Mesenchymal stem cell (in vitro differentiated cells and primary cell): ENCODE measurements at regions not wholly inside any gene's neighbourhood (a gene's known extent, or its start where the extent isn't known, plus 50 kb on each side); places are given as distances from the start of the nearest gene placed in this dataset.
A peak's percentile ranks its signal among the peaks of the same experiment; 100 is the strongest.

ENCODE experiments used
- DNase-seq: peaks from one replicate; pipeline ENCODE4 v3.0.0-alpha.2; 2013
- H2AFZ ChIP-seq: one replicate; pipeline ENCODE4 v1.6.1; 2013; ENCODE audit warnings: low read depth, mild to moderate bottlenecking, control low read depth, inconsistent platforms, low read length, moderate library complexity
- H2AK5ac ChIP-seq: 2 replicates; pipeline ENCODE4 v1.6.1; 2013; ENCODE audit warnings: low read length, moderate library complexity, mild to moderate bottlenecking, inconsistent platforms; ENCODE audit not compliant: severe bottlenecking
- H2BK120ac ChIP-seq: one replicate; pipeline ENCODE4 v1.6.1; 2013; ENCODE audit warnings: low read depth, mild to moderate bottlenecking, inconsistent platforms, low read length, moderate library complexity
- H2BK12ac ChIP-seq, 2 experiments: one replicate each; pipeline ENCODE4 v1.6.1; 2013; ENCODE audit warnings: inconsistent platforms in 2 of 2, low read length in 2 of 2, mild to moderate bottlenecking in 2 of 2, moderate library complexity in 2 of 2, control low read depth in 1 of 2
- H2BK15ac ChIP-seq: one replicate; pipeline ENCODE4 v1.6.1; 2013; ENCODE audit warnings: mild to moderate bottlenecking, low read depth, inconsistent platforms; ENCODE audit not compliant: poor library complexity, severe bottlenecking
- H2BK5ac ChIP-seq: 2 replicates; pipeline ENCODE4 v1.6.1; 2013; ENCODE audit warnings: low read depth, mild to moderate bottlenecking, low read length, control low read depth, inconsistent platforms; ENCODE audit not compliant: poor library complexity, severe bottlenecking
- H3K14ac ChIP-seq, 2 experiments: one replicate each; pipeline ENCODE4 v1.6.1; 2013; ENCODE audit warnings: inconsistent platforms in 2 of 2, low read length in 2 of 2, control low read depth in 1 of 2, mild to moderate bottlenecking in 1 of 2, moderate library complexity in 1 of 2
- H3K18ac ChIP-seq, 2 experiments: one replicate each; pipeline ENCODE4 v1.6.1; 2013; ENCODE audit warnings: inconsistent platforms in 2 of 2, low read length in 2 of 2, control low read depth in 1 of 2, low read depth in 1 of 2, mild to moderate bottlenecking in 1 of 2
- H3K23ac ChIP-seq, 2 experiments: one replicate each; pipeline ENCODE4 v1.6.1; 2013; ENCODE audit warnings: inconsistent platforms in 2 of 2, low read length in 2 of 2, mild to moderate bottlenecking in 2 of 2, moderate library complexity in 2 of 2, control low read depth in 1 of 2
- H3K27ac ChIP-seq: 2 replicates; pipeline ENCODE4 v1.5.1; 2013; ENCODE audit warnings: mild to moderate bottlenecking, moderate library complexity, low read length, control low read depth, inconsistent platforms; ENCODE audit not compliant: poor library complexity, severe bottlenecking
- H3K27me3 ChIP-seq, 2 experiments: 2 replicates each; pipeline versions ENCODE4 v1.6.1 to v1.7.0; 2013; ENCODE audit warnings: low read length in 2 of 2, mild to moderate bottlenecking in 2 of 2, moderate library complexity in 2 of 2, control low read depth in 1 of 2, inconsistent platforms in 1 of 2; ENCODE audit not compliant: control insufficient read depth in 1 of 2, insufficient read depth in 1 of 2
- H3K36me3 ChIP-seq, 2 experiments: 2 replicates each; pipeline versions ENCODE4 v1.6.1 to v1.7.0; 2013; ENCODE audit warnings: low read length in 2 of 2, control low read depth in 1 of 2, inconsistent platforms in 1 of 2, low read depth in 1 of 2, mild to moderate bottlenecking in 1 of 2; ENCODE audit not compliant: insufficient read depth in 2 of 2, control insufficient read depth in 1 of 2
- H3K4ac ChIP-seq, 2 experiments: one replicate each; pipeline ENCODE4 v1.6.1; 2013; ENCODE audit warnings: inconsistent platforms in 2 of 2, low read length in 2 of 2, mild to moderate bottlenecking in 2 of 2, moderate library complexity in 2 of 2, control low read depth in 1 of 2, low read depth in 1 of 2
- H3K4me1 ChIP-seq: 2 replicates; pipeline ENCODE4 v1.6.1; 2013; ENCODE audit warnings: low read depth, low read length, control low read depth; ENCODE audit not compliant: control insufficient read depth, insufficient read depth
- H3K4me2 ChIP-seq: 2 replicates; pipeline ENCODE4 v1.6.1; 2013; ENCODE audit warnings: low read length, mild to moderate bottlenecking, inconsistent platforms; ENCODE audit not compliant: poor library complexity, severe bottlenecking
- H3K4me3 ChIP-seq, 2 experiments: 2 replicates each; pipeline versions ENCODE4 v1.5.1 to v1.7.0; 2013; ENCODE audit warnings: low read length in 2 of 2, mild to moderate bottlenecking in 2 of 2, control low read depth in 1 of 2, low read depth in 1 of 2; ENCODE audit not compliant: insufficient read depth in 1 of 2
- H3K79me1 ChIP-seq: replicated peaks from 2 replicates; pipeline ENCODE4 v1.6.1; 2013; ENCODE audit warnings: mild to moderate bottlenecking, control low read depth, low read length, inconsistent platforms; ENCODE audit not compliant: poor library complexity, severe bottlenecking
- H3K9ac ChIP-seq: 2 replicates; pipeline ENCODE4 v1.7.0; 2013; ENCODE audit warnings: mild to moderate bottlenecking, low read length, moderate library complexity
- H3K9me3 ChIP-seq: 2 replicates; pipeline ENCODE4 v1.7.0; 2013; ENCODE audit warnings: mild to moderate bottlenecking, low read length; ENCODE audit not compliant: control insufficient read depth
- H4K8ac ChIP-seq: one replicate; pipeline ENCODE4 v1.6.1; 2013; ENCODE audit warnings: inconsistent platforms, mild to moderate bottlenecking, low read length, moderate library complexity
- H4K91ac ChIP-seq: one replicate; pipeline ENCODE4 v1.6.1; 2013; ENCODE audit warnings: mild to moderate bottlenecking, low read length, inconsistent platforms
- WGBS: methylation state at CpG from one replicate; pipeline ENCODE4 v1.1.7; 2013; ENCODE audit warnings: mixed read lengths; 5-methylcytosine and 5-hydroxymethylcytosine counted together

DNA sequence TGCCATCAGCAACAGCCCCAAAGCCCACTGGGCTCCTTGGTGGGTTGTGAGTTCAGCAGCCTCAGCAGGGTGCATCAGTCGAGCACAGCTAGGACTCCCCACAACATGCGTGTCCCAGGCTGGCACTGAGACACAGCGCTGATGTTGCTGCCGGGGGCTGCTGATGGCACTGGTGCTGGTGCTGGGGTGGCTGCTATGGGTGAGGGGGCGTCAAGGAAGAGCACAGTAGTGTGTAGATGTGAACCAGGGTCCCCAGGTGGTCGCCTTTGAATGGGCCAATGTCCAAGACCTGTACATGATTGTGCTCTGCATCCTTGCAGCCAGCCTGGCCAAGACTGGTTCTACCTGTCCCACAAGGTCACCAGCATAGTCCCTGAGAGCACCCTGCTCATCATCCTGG is 121.3 kb upstream of the SERPIND1 start:
- Histone ChIP-seq H4K8ac (no peak overlapping the region), H2BK5ac (no peak overlapping the region), H3K36me3 (no peaks in the 10 kb centered on the region), H2AFZ (no peak overlapping the region), H3K4me1 (no peaks in the 10 kb centered on the region), H3K4me2 (no peak overlapping the region), H3K9ac (no peak overlapping the region), H3K4ac (no peak overlapping the region), H2AK5ac (no peak overlapping the region), H3K9me3 (no peaks in the 10 kb centered on the region), H3K27me3 (peaks cover 16 to 47% of the 10 kb centered on the region in 2 experiments), H2BK120ac (no peak overlapping the region), H3K23ac (no peak overlapping the region), H3K18ac (no peak overlapping the region), H2BK12ac (no peak overlapping the region), H3K14ac (peak overlapping the region in 1 of 2 experiments; percentile 26), H3K4me3 (no peak overlapping the region), H2BK15ac (no peak overlapping the region), H3K79me1 (no peaks in the 10 kb centered on the region), H3K27ac (no peak overlapping the region), H4K91ac (no peak overlapping the region)
- WGBS: 86% methylated on average over 6 of the region's 6 CpGs
- DNase-seq: no peak

DNA sequence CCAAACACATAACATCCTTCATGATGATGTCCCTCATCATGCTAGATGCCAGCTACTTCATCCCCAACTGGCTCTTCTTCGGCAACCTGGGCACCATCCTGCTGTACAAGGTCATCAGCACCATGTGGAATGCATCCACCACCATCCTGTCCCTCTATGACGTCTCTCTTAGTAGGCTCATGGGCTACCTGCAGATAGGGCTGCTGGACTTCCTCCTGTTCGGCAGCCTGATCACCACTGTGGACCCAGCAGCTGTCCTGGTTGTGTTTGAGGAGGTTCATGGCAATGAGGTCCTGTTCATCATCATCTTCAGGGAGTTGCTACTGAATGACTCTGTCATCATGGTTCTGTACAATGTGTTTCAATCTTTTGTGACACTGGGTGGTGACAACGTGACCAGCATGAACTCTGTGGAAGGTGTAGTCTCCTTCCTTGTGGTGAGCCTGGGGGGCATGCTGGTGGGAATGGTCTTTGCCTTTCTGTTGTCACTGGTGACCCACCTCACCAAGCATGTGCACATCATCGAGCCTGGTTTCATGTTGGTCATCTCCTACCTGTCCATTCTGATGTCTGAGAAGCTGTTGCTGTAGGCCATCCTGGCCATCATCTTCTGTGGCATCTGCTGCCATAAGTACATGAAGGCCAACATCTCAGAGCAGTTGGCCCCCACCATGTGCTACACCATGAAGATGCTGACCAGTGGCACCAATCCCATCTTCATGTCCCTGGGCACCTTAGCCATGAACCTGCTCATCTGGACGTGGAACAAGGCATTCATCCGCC is 120.7 kb upstream of the SERPIND1 start:
- no peak for DNase-seq
- no peaks in the 10 kb centered on the region for H3K9me3 ChIP-seq
- no peak overlapping the region for H2AK5ac ChIP-seq
- H3K4me1 ChIP-seq: no peaks in the 10 kb centered on the region
- H3K9ac ChIP-seq: no peak overlapping the region
- H3K14ac ChIP-seq: no peak overlapping the region
- no peaks in the 10 kb centered on the region for H3K36me3 ChIP-seq
- H3K18ac ChIP-seq: no peak overlapping the region
- H4K8ac ChIP-seq: no peak overlapping the region
- no peak overlapping the region for H3K4me3 ChIP-seq
- no peak overlapping the region for H2BK5ac ChIP-seq
- H3K27me3 ChIP-seq: peaks cover 14 to 44% of the 10 kb centered on the region in 2 experiments
- H3K4ac ChIP-seq: no peak overlapping the region
- H3K4me2 ChIP-seq: no peak overlapping the region
- no peak overlapping the region for H2AFZ ChIP-seq
- no peak overlapping the region for H3K27ac ChIP-seq
- H2BK12ac ChIP-seq: no peak overlapping the region
- H2BK15ac ChIP-seq: no peak overlapping the region
- 83% methylated on average over 7 of the region's 7 CpGs for whole genome bisulfite sequencing
- H4K91ac ChIP-seq: no peak overlapping the region
- H2BK120ac ChIP-seq: no peak overlapping the region
- H3K23ac ChIP-seq: no peak overlapping the region
- no peaks in the 10 kb centered on the region for H3K79me1 ChIP-seq

DNA sequence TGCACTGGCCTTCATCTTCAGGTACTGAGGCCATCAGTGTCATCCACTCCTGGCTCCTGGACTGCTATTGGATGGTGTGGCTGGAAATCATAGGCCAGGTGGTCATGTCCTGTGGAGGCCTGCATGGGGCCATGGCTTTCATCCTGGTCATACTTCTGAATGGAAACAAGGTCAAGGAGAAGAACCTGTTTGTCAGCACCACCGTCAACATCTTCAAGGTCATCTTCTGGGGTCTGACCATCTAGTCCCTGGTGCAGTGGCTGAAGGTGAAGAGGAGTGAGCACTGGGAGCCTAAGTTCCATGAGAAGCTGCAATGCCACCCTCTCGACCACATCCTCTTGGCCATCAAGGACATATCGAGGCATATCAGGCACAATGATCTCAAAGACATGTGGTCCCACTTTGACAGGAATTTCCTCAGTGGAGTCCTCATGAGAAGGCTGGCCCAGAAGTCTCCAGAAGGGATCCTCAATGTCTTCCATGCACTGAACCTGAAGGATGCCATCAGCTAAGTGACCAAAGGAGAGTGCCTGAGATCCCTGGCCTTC is 120.0 kb upstream of the SERPIND1 start:
- Histone ChIP-seq H2BK12ac (no peak overlapping the region), H4K8ac (no peak overlapping the region), H3K36me3 (no peaks in the 10 kb centered on the region), H3K9me3 (no peaks in the 10 kb centered on the region), H3K18ac (no peak overlapping the region), H2BK120ac (no peak overlapping the region), H3K14ac (no peak overlapping the region), H3K4me2 (no peak overlapping the region), H3K4me1 (no peaks in the 10 kb centered on the region), H2BK15ac (no peak overlapping the region), H3K27ac (no peak overlapping the region), H3K23ac (no peak overlapping the region), H3K4me3 (no peak overlapping the region), H4K91ac (no peak overlapping the region), H3K9ac (no peak overlapping the region), H2AFZ (no peak overlapping the region), H2BK5ac (no peak overlapping the region), H3K4ac (no peak overlapping the region), H3K79me1 (no peaks in the 10 kb centered on the region), H2AK5ac (no peak overlapping the region), H3K27me3 (peaks cover 19 to 47% of the 10 kb centered on the region in 2 experiments)
- 89% methylated on average over 3 of the region's 3 CpGs for WGBS
- no peak for DNase-seq

DNA sequence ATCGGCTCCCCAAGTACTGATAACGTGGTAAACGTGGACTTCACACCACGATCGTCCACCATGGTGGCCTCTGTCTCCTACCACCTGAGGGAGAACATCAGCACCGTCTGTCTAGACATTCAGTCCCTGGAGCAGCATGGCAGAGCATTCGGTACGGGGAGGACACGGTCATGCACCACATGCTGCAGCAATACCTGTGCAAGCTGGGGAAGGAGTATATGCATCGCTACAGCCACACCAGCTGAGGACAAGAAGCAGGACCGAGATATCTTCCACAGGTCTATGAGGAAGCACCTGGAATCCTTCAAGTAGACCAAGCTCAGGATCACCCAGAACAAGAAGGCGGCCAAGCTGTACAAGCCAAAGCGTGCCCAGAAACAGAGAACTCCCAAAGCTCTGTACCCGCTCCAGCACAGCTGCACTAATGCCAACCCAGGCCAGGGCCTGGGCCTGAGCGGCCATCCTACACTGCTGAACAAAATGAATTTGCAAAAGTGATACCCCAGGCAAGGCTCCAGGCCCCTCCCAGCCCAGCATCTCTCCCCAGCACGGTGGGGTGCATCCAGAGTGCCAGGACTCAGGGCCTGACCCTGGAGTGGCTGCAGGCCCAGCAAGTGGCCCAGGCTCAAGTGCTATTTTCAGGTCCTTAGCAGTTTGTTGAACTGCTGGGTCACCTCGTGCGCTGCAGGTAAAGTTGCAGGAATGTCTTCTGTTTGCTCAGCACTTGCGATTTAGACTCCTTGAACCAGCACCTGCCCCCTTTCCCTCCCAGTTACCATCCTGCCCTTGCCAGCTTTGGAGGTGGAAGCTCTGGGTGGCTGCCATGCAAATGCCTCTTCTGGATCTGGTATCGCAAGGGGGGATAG is 119.3 kb upstream of the SERPIND1 start:
- peaks cover 19 to 53% of the 10 kb centered on the region in 2 experiments for H3K27me3 ChIP-seq
- H3K4me3 ChIP-seq: no peak overlapping the region
- no peak overlapping the region for H4K91ac ChIP-seq
- no peak overlapping the region for H3K23ac ChIP-seq
- H2BK12ac ChIP-seq: no peak overlapping the region
- no peak overlapping the region for H2AFZ ChIP-seq
- H3K14ac ChIP-seq: no peak overlapping the region
- H3K4me1 ChIP-seq: no peaks in the 10 kb centered on the region
- H4K8ac ChIP-seq: no peak overlapping the region
- no peaks in the 10 kb centered on the region for H3K36me3 ChIP-seq
- no peak overlapping the region for H3K9ac ChIP-seq
- DNase-seq: no peak
- H2BK5ac ChIP-seq: no peak overlapping the region
- no peak overlapping the region for H3K4me2 ChIP-seq
- H2BK15ac ChIP-seq: no peak overlapping the region
- no peak overlapping the region for H3K27ac ChIP-seq
- no peak overlapping the region for H3K18ac ChIP-seq
- WGBS: 83% methylated on average over 19 of the region's 20 CpGs
- H3K4ac ChIP-seq: no peak overlapping the region
- no peak overlapping the region for H2BK120ac ChIP-seq
- H3K9me3 ChIP-seq: no peaks in the 10 kb centered on the region
- no peak overlapping the region for H2AK5ac ChIP-seq
- no peaks in the 10 kb centered on the region for H3K79me1 ChIP-seq
